Panc1 (cell line): ENCODE measurements at regions not wholly inside any gene's neighbourhood (a gene's known extent, or its start where the extent isn't known, plus 50 kb on each side); places are given as distances from the start of the nearest gene placed in this dataset.

Source experiments
- ATAC-seq: fragments of 200-7000 bp; cut with Tn5 transposase; 2 replicates; pipeline ENCODE4 v1.9.1; 2020; ENCODE audit warnings: mild to moderate bottlenecking, moderate library complexity
- BruUV-seq: library from RNA; stranded (reverse); fragments of 400-500 nt; replicated peaks from 2 replicates; lab custom pipeline; 2021; lab: Mats Ljungman, UMichigan
- CTCF ChIA-PET: fragments of 300-600 bp; sonication (Branson Sonifier 250); formaldehyde crosslinking; loops from one replicate; lab custom pipeline; 2022; ENCODE audit warnings: antibody characterized with exemption; lab: Charles Lee
- POLR2A ChIA-PET: fragments of 300-600 bp; sonication (Branson Sonifier 250); formaldehyde crosslinking; loops from one replicate; lab custom pipeline; 2022; ENCODE audit warnings: antibody characterized with exemption; lab: Charles Lee
- DNase-seq: peaks from one replicate; pipeline ENCODE4 v3.0.0-alpha.2; 2010; ENCODE audit warnings: low read depth, low spot score
- H3K27ac ChIP-seq: 2 replicates; pipeline ENCODE4 v1.5.1; 2011; ENCODE audit warnings: mild to moderate bottlenecking, low read length, inconsistent platforms
- H3K27me3 ChIP-seq: fragments of 200-500 bp; sonication (Bioruptor generic); 2 replicates; pipeline ENCODE4 v1.6.0; 2014; ENCODE audit warnings: low read length, inconsistent platforms; ENCODE audit not compliant: control insufficient read depth, insufficient read depth
- H3K36me3 ChIP-seq: fragments of 200-500 bp; sonication (Bioruptor generic); 2 replicates; pipeline ENCODE4 v1.5.1; 2014; ENCODE audit warnings: inconsistent platforms, mild to moderate bottlenecking, low read length, moderate library complexity; ENCODE audit not compliant: control insufficient read depth, insufficient read depth
- H3K4me1 ChIP-seq: 2 replicates; pipeline ENCODE4 v1.5.1; 2011; ENCODE audit warnings: inconsistent platforms, mild to moderate bottlenecking, low read length, moderate library complexity; ENCODE audit not compliant: control insufficient read depth, insufficient read depth
- H3K4me3 ChIP-seq, 2 experiments: 2 replicates each; pipeline ENCODE4 v1.5.1; 2011 to 2012; ENCODE audit warnings: low read depth in 2 of 2, low read length in 2 of 2, mild to moderate bottlenecking in 2 of 2, inconsistent platforms in 1 of 2, moderate library complexity in 1 of 2
- H3K9me3 ChIP-seq: fragments of 200-500 bp; sonication (Bioruptor generic); 2 replicates; pipeline ENCODE4 v1.5.1; 2014; ENCODE audit warnings: low read depth, mild to moderate bottlenecking, inconsistent platforms, low read length, moderate library complexity; ENCODE audit not compliant: control insufficient read depth, insufficient read depth
- CTCF ChIP-seq: fragments of 450-650 bp; IDR thresholded peaks from 2 replicates; pipeline ENCODE4 v1.5.1; 2017; ENCODE audit warnings: mild to moderate bottlenecking
- POLR2AphosphoS5 ChIP-seq: IDR thresholded peaks from 2 replicates; pipeline ENCODE4 v1.6.1; 2012; ENCODE audit warnings: mild to moderate bottlenecking, low read depth, low read length, moderate library complexity
- REST ChIP-seq, 2 experiments: IDR thresholded peaks; 2 replicates each; pipeline ENCODE4 v1.6.1; 2011 to 2012; ENCODE audit warnings: low read depth in 2 of 2, control low read depth in 1 of 2, low read length in 1 of 2, mild to moderate bottlenecking in 1 of 2, moderate library complexity in 1 of 2; ENCODE audit not compliant: insufficient read depth in 1 of 2
- SIN3A ChIP-seq: IDR thresholded peaks from 2 replicates; pipeline ENCODE4 v1.6.1; 2012; ENCODE audit warnings: low read depth, mild to moderate bottlenecking, low read length, moderate library complexity, borderline replicate concordance; ENCODE audit not compliant: insufficient read depth
- TCF7L2 ChIP-seq: IDR thresholded peaks from 2 replicates; pipeline ENCODE4 v1.6.1; 2011; ENCODE audit warnings: mild to moderate bottlenecking, low read depth, low read length, inconsistent platforms
- in situ Hi-C: cut with HindIII; loops from 2 replicates; pipeline ENCODE4 v1.10.0; 2016; ENCODE audit warnings: low sequenced_read_pairs, low pct_unique_long_range_greater_than_20kb
- intact Hi-C: fragments of 100-400 bp; cut with micrococcal nuclease; formaldehyde crosslinking; loops from one replicate; pipeline ENCODE4 v1.10.0; 2022; ENCODE audit not compliant: unreplicated experiment

GRCh38 chr18:42255908-42256765 lies 301.1 kb downstream of the PIK3C3 start:
- DNase-seq (no peak), ATAC-seq (no peak)
- in situ Hi-C loops (no loop called here), intact Hi-C loops (no loop called here)
- POLR2A ChIA-PET, result no interaction called here
- Histone ChIP-seq H3K27ac (no peak overlapping the region), H3K36me3 (no peaks in the 10 kb centered on the region), H3K4me3 (no peak overlapping the region), H3K27me3 (no peaks in the 10 kb centered on the region), H3K9me3 (no peaks in the 10 kb centered on the region), H3K4me1 (no peaks in the 10 kb centered on the region)
- CTCF ChIA-PET, result no interaction called here
- no TSS peak for BruUV-seq
- TF ChIP-seq POLR2AphosphoS5 (no peak), REST (IDR thresholded peaks at IDR 0.05; ENCODE audit: insufficient read depth in 1 of 2, low read depth in 2 of 2, low read length in 1 of 2) (no peak), TCF7L2 (no peak), CTCF (no peak), SIN3A (no peak)

- ATAC-seq (no peak), DNase-seq (no peak)
- Histone ChIP-seq H3K27ac (no peak overlapping the region), H3K4me1 (no peaks in the 10 kb centered on the region), H3K27me3 (no peaks in the 10 kb centered on the region), H3K36me3 (no peaks in the 10 kb centered on the region), H3K9me3 (no peaks in the 10 kb centered on the region), H3K4me3 (no peak overlapping the region)
- BruUV-seq, result no TSS peak
- intact Hi-C loops, result no loop called here
- ChIA-PET CTCF (no interaction called here), POLR2A (no interaction called here)
- TF ChIP-seq CTCF (no peak), POLR2AphosphoS5 (no peak), TCF7L2 (no peak), SIN3A (no peak), REST (IDR thresholded peaks at IDR 0.05; ENCODE audit: insufficient read depth in 1 of 2, low read depth in 2 of 2, low read length in 1 of 2) (no peak)
- in situ Hi-C loops, result no loop called here
These were observed 303.4 kb downstream of the PIK3C3 start for GRCh38 chr18:42258301-42258965.
